GM11168 (cell line): ENCODE measurements at regions not wholly inside any gene's neighbourhood (a gene's known extent, or its start where the extent isn't known, plus 50 kb on each side); places are given as distances from the start of the nearest gene placed in this dataset.

Source experiments
- in situ Hi-C: fragments of 300-500 bp; cut with MboI; formaldehyde crosslinking; loops from one replicate; pipeline ENCODE4 v1.12.0; 2022; ENCODE audit warnings: low sequenced_read_pairs; ENCODE audit not compliant: unreplicated experiment

DNA sequence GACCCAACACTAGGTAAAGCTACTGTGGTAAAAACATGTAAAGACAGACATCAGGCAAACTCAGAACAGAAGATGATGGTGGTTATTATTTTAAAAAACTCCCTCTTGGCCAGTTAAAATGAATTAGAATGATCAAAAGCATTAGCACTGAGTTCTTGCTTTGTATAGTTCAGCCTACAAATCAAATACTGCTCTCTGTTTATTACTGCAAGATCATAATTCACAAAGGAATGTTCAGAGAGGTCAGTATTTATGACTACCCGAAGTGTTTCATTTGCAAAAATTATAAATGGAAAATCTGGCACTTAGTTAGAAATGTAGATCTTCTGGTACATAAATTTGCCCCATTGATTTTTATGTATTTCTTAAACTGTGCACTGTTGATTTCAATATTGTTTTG is 140.3 kb upstream of the PPP2R2B start:
- in situ Hi-C loops = no loop called here

DNA sequence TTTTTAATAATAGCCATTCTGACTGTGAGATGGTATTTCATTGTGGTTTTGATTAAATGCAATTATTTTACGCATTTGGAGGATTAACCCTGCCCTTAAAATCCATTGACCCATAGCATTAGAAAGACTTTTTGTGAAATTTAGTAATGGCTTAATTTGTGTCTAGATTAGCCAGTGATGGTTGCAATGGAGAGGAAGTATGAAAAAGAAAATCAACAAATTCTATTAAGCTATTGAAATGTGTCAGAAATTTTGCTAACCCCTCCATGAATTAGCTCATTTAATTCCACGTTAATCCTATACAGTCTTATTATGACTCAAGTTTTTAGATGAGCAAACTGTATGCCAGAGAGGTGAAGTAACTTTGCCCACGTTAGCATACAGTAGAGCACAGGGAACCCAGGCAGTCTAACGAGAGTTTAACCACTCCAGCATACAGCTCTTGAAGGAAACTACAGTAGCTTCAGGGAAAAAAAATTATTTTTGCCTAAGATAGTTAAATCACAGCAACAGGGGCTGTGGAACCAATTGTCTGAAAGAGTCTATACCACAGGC is 158.2 kb upstream of the PPP2R2B start:
- in situ Hi-C loops = no loop called here

DNA sequence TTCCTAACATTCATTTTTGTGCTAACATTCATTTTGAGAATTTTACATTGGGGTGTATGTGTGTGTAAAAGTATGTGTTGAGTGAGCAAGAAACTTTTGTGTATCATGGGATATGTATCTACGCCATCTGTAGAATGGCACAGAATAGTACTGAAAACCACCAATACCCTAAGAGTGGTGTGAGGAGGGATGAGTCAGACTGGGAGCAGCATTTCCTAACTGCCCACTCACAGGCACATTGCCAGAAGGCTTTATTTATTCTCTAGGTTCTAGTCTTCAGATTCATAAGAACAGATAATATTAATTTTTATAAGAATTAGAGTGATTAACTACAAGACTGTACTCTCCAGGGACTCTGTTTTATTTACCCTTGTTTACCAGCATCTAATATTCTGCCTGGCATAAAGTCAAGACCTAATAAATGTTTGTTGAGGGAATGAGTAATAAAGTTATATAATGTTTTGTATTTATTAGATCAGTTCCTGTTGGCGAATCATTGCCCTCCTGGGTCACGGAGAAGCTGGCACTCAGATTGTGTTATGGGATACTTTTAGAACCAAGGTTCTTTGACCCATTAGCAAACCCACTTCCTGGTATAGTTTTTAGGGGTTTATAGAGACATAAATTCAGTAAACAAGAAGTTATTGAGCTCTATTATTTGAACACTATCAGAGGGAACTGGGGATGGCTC is 159.1 kb upstream of the PPP2R2B start:
- in situ Hi-C loops = no loop called here

DNA sequence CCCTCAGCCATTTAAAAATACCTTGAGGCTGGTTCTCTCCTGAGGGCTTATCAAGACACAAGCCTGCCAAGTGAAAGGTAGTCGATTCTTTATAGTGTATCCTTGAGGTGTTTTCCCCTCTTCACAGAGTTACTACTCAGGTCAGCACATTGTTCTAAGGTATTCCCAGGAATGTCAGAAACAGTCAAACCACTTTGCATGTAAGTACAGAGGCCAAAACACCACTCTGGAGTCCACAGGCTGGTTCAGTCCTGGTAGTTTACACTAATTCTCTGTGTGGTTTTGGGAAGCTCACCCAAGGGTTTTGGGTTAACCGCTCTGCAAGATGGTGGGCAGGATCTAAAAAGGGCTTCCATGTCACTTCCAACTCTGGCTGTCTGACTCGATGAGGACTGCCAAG is 162.3 kb upstream of the PPP2R2B start:
- in situ Hi-C loops = no loop called here

- in situ Hi-C loops = no loop called here
Observed at GRCh38 chr5:147044572-147045273, 166.2 kb upstream of the PPP2R2B start.

GRCh38 chr5:147045290-147045689 is 166.7 kb upstream of the PPP2R2B start:
- in situ Hi-C loops = no loop called here

DNA sequence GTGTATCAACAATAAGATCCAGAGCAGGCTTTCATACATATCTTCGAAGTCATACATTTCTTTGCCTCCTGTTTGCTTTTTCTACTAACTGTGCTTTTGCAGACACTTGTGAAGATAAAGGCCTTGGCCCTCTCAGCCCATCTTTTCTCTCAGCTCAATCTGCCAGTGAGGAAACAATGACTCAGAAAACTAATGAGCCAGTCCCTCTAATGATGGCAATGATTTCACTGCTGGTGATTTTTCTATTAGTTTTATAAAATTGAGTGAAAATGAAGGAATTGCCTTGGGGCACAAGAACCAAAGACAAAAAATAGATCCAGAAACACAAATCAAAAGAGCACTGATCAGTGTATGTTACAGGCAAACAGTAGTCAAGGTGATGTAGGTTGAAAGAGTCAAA is 167.7 kb upstream of the PPP2R2B start:
- in situ Hi-C loops = no loop called here

GRCh38 chr5:147046894-147047293 is 168.3 kb upstream of the PPP2R2B start:
- in situ Hi-C loops = no loop called here

GRCh38 chr5:147049764-147050163 is 171.2 kb upstream of the PPP2R2B start:
- in situ Hi-C loops = no loop called here

DNA sequence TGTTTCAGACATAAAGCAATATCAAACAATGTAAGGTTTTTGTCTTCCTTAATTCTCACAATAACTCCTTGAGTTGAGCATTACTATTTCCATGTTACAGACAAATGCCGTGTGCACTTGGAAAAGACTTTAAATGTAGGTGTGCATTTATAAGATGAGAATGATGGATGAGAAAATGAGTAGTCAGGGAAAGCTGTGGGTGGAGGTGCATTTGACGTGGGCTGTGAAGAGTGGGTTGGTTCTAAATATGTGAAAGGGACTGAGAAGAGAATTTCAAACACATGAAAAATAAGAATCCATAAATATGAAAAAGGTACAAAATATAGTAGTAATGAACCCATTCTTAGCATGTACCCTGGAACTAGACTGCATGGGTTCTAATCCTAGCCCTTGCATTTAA is 171.6 kb upstream of the PPP2R2B start:
- in situ Hi-C loops = no loop called here

DNA sequence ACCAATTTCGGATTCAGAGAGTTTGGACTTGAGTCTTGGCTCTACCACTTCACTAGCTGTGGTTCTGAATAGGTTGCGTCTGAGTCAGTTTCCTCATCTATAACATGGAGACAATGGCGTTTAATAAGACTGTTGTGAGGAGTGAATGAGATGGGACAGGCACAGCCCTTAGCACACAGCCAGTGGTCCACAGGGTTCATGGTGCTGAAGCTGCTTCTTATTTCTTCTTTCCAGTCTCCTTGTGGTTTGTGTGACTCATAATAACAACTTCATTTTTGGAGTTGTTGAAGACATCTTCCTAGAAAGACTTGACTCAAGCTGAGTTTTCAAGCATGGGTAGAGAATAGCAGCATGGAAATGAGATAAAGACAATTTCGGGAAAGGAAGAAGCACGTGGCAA is 172.6 kb upstream of the PPP2R2B start:
- in situ Hi-C loops = no loop called here

- in situ Hi-C loops = no loop called here
Observed at GRCh38 chr5:147052519-147052918, 174.0 kb upstream of the PPP2R2B start.

DNA sequence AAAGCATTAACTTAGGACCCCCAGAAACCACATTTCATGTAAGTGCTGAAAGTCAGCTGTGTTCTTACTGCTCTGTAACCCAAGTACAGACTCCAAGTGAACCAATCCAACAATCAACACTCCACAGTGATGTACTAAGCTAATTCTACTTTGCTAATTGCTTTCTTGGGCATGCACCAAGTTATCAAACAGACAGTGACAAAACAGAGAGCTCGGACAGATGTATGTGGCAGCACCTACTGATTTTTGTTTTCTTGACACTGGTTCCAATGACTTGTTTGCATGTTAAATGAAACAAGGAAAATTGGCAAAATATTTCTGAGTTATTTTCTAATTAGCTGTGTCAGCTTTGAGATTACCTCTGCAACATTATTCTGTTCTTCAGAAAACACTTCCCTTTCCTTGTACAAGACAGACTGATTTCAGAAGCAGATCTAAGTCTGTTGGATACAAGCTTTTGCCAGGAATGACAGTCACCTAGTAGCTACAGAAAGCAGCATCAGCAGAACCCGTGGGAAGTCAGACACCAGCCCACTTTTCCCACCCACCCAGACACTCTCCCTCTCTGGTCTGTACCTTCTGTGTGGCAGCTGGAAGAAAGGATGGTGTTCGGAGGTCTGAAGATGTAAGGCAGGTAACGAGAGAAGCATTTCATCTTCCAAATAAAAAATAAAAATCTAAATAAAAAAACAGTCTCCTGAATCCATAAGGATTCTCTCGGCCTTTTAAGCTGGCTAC is 176.7 kb upstream of the PPP2R2B start:
- in situ Hi-C loops = no loop called here

- in situ Hi-C loops = no loop called here
Observed at GRCh38 chr5:147055850-147056566, 177.5 kb upstream of the PPP2R2B start.

- in situ Hi-C loops = no loop called here
Observed at GRCh38 chr5:147057051-147057450, 177.8 kb upstream of the STK32A start.

DNA sequence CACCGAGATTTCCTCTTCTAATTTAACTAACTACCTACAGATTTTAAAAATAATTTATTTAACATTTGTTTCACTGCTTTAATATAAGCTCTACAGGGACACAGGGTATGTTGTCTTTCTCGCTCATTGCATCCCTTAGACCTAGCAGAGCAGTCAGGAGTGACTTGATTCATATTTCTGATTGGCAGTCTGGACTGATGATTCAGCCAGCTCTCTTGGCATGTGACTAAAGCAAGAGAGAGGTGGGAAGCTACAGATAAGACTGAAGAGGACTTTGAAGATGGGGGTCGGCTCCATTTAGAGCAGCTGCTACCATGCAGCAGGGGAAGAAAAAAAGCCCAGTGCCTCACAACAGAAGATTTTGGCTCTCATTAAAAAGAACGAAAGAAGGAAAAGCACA is 173.4 kb upstream of the STK32A start:
- in situ Hi-C loops = no loop called here

DNA sequence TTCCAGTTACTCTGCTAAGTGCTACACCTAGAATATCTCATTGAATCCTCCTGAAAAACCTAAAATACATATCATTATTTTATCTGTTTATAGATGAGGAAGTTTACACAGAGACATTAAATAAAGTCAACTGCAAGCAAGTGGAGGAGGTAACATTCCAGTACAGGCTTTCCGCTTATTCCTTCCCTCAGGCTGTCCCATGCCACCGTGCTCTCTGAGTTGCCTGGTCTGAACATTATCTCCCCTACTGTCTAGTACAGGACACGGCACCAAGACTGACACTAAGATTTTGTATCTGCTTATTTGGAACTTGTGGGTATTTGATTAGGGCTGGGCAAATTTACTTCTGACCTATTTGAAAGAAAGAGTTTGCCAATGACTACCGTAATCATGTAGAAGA is 172.4 kb upstream of the STK32A start:
- in situ Hi-C loops = no loop called here

- in situ Hi-C loops = no loop called here
Observed at GRCh38 chr5:147063943-147064342, 170.9 kb upstream of the STK32A start.

GRCh38 chr5:147065071-147065470 is 169.8 kb upstream of the STK32A start:
- in situ Hi-C loops = no loop called here

DNA sequence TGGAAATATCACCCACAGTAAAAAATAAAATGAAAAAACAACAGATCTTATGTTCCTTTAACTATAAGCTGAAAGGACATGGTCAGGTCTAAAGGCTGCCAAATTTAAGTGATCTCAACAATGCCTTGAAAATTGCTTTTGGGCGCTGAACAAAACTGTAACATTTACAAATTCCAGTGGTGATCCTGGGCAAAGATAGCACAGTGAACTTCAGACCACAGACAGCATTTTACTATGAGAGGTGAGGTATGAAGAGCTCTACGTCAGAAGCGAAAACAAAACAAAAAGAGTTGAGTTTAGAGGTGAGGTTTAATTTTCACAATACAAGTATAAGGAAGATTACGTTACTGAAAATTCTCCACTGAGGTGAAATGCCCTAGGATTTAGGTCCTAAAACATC is 165.8 kb upstream of the STK32A start:
- in situ Hi-C loops = no loop called here
